K562 (cell line): ENCODE measurements at regions not wholly inside any gene's neighbourhood (a gene's known extent, or its start where the extent isn't known, plus 50 kb on each side); places are given as distances from the start of the nearest gene placed in this dataset.

Experiments used
- ATAC-seq: fragments of 200-7000 bp; cut with Tn5 transposase; 3 replicates; pipeline ENCODE4 v1.9.1; 2020; ENCODE audit warnings: moderate library complexity
- BruUV-seq: library from RNA; stranded (reverse); fragments of 400-500 nt; replicated peaks from 2 replicates; lab custom pipeline; 2021; lab: Mats Ljungman, UMichigan
- CTCF ChIA-PET: fragments of 300-600 bp; formaldehyde crosslinking; extraction: SDS; loops from one replicate; lab custom pipeline; 2021; ENCODE audit warnings: low intra/inter-chr PET ratio; lab: Yijun Ruan, JAX
- POLR2A ChIA-PET: fragments of 300-600, 350-650 bp; sonication (Branson Sonifier 250); formaldehyde crosslinking; extraction: SDS; loops from one replicate; lab custom pipeline; 2021; ENCODE audit warnings: antibody characterized with exemption, inconsistent platforms; lab: Yijun Ruan, JAX
- DNase-seq, 4 experiments: peaks; one replicate each; pipeline versions ENCODE4 v3.0.0 to v3.0.0-alpha.2; 2011 to 2018; ENCODE audit warnings: low spot score in 3 of 4, mixed read lengths in 3 of 4; ENCODE audit errors: extremely low read depth in 1 of 4
- FAIRE-seq: peaks from 2 replicates; lab custom pipeline; 2011; peaks lifted over from hg19 to GRCh38; lab: Jason Lieb, UNC
- H2AFZ ChIP-seq: 2 replicates; pipeline ENCODE4 v1.6.0; 2011; ENCODE audit warnings: low read depth, low read length, control low read depth, inconsistent platforms
- H3K27ac ChIP-seq: fragments of 200-600 bp; 3 replicates; pipeline ENCODE4 v1.8.0; 2011; ENCODE audit warnings: low read depth, mild to moderate bottlenecking, control low read depth, inconsistent platforms, low read length, moderate library complexity, mixed read lengths; ENCODE audit errors: extremely low read depth
- H3K27me3 ChIP-seq, 2 experiments: fragments of 300-600 bp in 1 of 2; 2 replicates in 1 of 2; 3 replicates in 1 of 2; pipeline versions ENCODE4 v1.6.0 to v1.8.0; 2011; ENCODE audit warnings: inconsistent platforms in 2 of 2, low read length in 2 of 2, mild to moderate bottlenecking in 1 of 2, mixed read lengths in 1 of 2, moderate library complexity in 1 of 2; ENCODE audit not compliant: control insufficient read depth in 2 of 2, insufficient read depth in 2 of 2
- H3K36me3 ChIP-seq: fragments of 300-600 bp; 3 replicates; pipeline ENCODE4 v1.8.0; 2011; ENCODE audit warnings: mild to moderate bottlenecking, low read length, inconsistent platforms; ENCODE audit not compliant: control insufficient read depth, insufficient read depth
- H3K4me1 ChIP-seq, 2 experiments: fragments of 200-600 bp in 1 of 2; replicated peaks in 1 of 2; 2 replicates in 1 of 2; 3 replicates in 1 of 2; pipeline versions ENCODE4 v1.5.1 to v1.8.0; 2011; ENCODE audit warnings: inconsistent platforms in 2 of 2, low read length in 2 of 2, mild to moderate bottlenecking in 1 of 2, mixed read lengths in 1 of 2, moderate library complexity in 1 of 2; ENCODE audit not compliant: control insufficient read depth in 2 of 2, insufficient read depth in 2 of 2
- H3K4me2 ChIP-seq: 2 replicates; pipeline ENCODE4 v1.6.1; 2011; ENCODE audit warnings: low read length, control low read depth, inconsistent platforms, mixed read lengths; ENCODE audit not compliant: insufficient read depth
- H3K4me3 ChIP-seq: fragments of 200-600 bp; sonication (generic), shearing (Covaris generic); 2 replicates; pipeline ENCODE4 v1.5.1; 2016; ENCODE audit warnings: control low read depth, inconsistent platforms
- H3K79me2 ChIP-seq: fragments of 200-600 bp; 3 replicates; pipeline ENCODE4 v1.8.0; 2011; ENCODE audit warnings: low read length, inconsistent platforms; ENCODE audit not compliant: control insufficient read depth, insufficient read depth
- H3K9ac ChIP-seq, 2 experiments: 2 replicates each; pipeline versions ENCODE4 v1.6.0 to v1.6.1; 2011; ENCODE audit warnings: low read depth in 2 of 2, low read length in 2 of 2, control low read depth in 1 of 2, inconsistent platforms in 1 of 2, mild to moderate bottlenecking in 1 of 2, mixed read lengths in 1 of 2; ENCODE audit not compliant: insufficient read depth in 1 of 2
- H3K9me1 ChIP-seq: one replicate; pipeline ENCODE4 v1.6.0; 2011; ENCODE audit warnings: inconsistent platforms, mild to moderate bottlenecking, low read length, moderate library complexity; ENCODE audit not compliant: control insufficient read depth, insufficient read depth
- H3K9me3 ChIP-seq: replicated peaks from 2 replicates; pipeline ENCODE4 v1.5.1; 2011; ENCODE audit warnings: low read depth, low read length, inconsistent platforms; ENCODE audit not compliant: control insufficient read depth, insufficient read depth
- H4K20me1 ChIP-seq: replicated peaks from 2 replicates; pipeline ENCODE4 v1.6.1; 2011; ENCODE audit warnings: low read length, inconsistent platforms, mixed read lengths; ENCODE audit not compliant: control insufficient read depth, insufficient read depth
- BRCA1 ChIP-seq, 2 experiments: fragments of 450-650 bp in 1 of 2; sonication (generic) in 1 of 2; formaldehyde crosslinking in 1 of 2; IDR thresholded peaks; 2 replicates each; pipeline versions ENCODE4 v1.5.0 to v1.6.1; 2017 to 2020; ENCODE audit warnings: mild to moderate bottlenecking in 1 of 2, missing genetic modification reagents in 1 of 2
- CBX8 ChIP-seq: fragments of 200-600 bp; sonication (generic); IDR thresholded peaks from 2 replicates; pipeline ENCODE4 v1.6.1; 2012; ENCODE audit warnings: borderline replicate concordance, mixed run types, low read depth, mild to moderate bottlenecking, moderate library complexity, mixed read lengths, low read length, control low read depth, inconsistent platforms; ENCODE audit not compliant: poor library complexity, severe bottlenecking; ENCODE audit errors: extremely low read depth
- CEBPB ChIP-seq: fragments of 450-650 bp; IDR thresholded peaks from 2 replicates; pipeline ENCODE4 v1.6.1; 2016; ENCODE audit warnings: missing genetic modification characterization, missing compliant biosample characterization
- CEBPZ ChIP-seq: fragments of 150-350 bp; IDR thresholded peaks from 2 replicates; pipeline ENCODE4 v1.6.1; 2014; ENCODE audit warnings: low read depth, mild to moderate bottlenecking, low read length, borderline replicate concordance
- ELK3 ChIP-seq: fragments of 450-650 bp; formaldehyde crosslinking; IDR thresholded peaks from 2 replicates; pipeline ENCODE4 v1.4.0; 2020; ENCODE audit warnings: mild to moderate bottlenecking
- EP300 ChIP-seq: IDR thresholded peaks from 2 replicates; pipeline ENCODE4 v1.6.1; 2012; ENCODE audit warnings: low read length, improper control_type of control experiment
- EWSR1 ChIP-seq: fragments of 450-650 bp; IDR thresholded peaks from 2 replicates; pipeline ENCODE4 v1.6.1; 2018; ENCODE audit warnings: borderline replicate concordance, mild to moderate bottlenecking, low read depth, moderate library complexity; ENCODE audit not compliant: partially characterized antibody
- GATAD2B ChIP-seq: fragments of 450-650 bp; IDR thresholded peaks from 2 replicates; pipeline ENCODE4 v1.6.1; 2017; ENCODE audit warnings: mild to moderate bottlenecking, borderline replicate concordance
- MECOM ChIP-seq: fragments of 250-450 bp; sonication (Bioruptor Pico); IDR thresholded peaks from 2 replicates; pipeline ENCODE4 v1.8.0; 2022; ENCODE audit warnings: inconsistent platforms
- PCBP1 ChIP-seq: fragments of 200-400 bp; formaldehyde crosslinking; IDR thresholded peaks from 2 replicates; pipeline ENCODE4 v1.6.1; 2018; ENCODE audit warnings: mild to moderate bottlenecking, low read depth, low read length; ENCODE audit not compliant: poor library complexity, severe bottlenecking
- PHB ChIP-seq: fragments of 250-450 bp; sonication (Bioruptor Pico); IDR thresholded peaks from 2 replicates; pipeline ENCODE4 v1.5.0; 2021
- RBM17 ChIP-seq: fragments of 200-400 bp; formaldehyde crosslinking; IDR thresholded peaks from 2 replicates; pipeline ENCODE4 v1.6.1; 2017; ENCODE audit warnings: low read depth, mild to moderate bottlenecking, low read length, borderline replicate concordance
- TFAM ChIP-seq: fragments of 250-450 bp; sonication (Bioruptor Pico); conservative IDR thresholded peaks from 2 replicates; pipeline ENCODE4 v1.5.0; 2021; ENCODE audit warnings: mild to moderate bottlenecking, moderate library complexity
- ZC3H4 ChIP-seq: sonication (generic); formaldehyde crosslinking; IDR thresholded peaks from 2 replicates; pipeline ENCODE4 v1.9.0; 2021; ENCODE audit warnings: missing genetic modification reagents, borderline replicate concordance
- ZNF146 ChIP-seq: IDR thresholded peaks from one replicate; pipeline ENCODE4 v1.6.1; 2018; ENCODE audit warnings: missing compliant biosample characterization; ENCODE audit not compliant: unreplicated experiment
- ZNF785 ChIP-seq: fragments of 250-450 bp; sonication (Bioruptor Pico); IDR thresholded peaks from 2 replicates; pipeline ENCODE4 v1.4.0; 2020; ENCODE audit warnings: mild to moderate bottlenecking
- WGBS: fragments of 100-300 bp; shearing (Covaris generic); methylation state at CpG from one replicate; pipeline ENCODE4 v1.1.6; 2016; ENCODE audit warnings: low coverage, mixed read lengths; ENCODE audit not compliant: insufficient coverage; ENCODE audit errors: missing lambda C conversion rate; 5-methylcytosine and 5-hydroxymethylcytosine counted together
- in situ Hi-C: fragments of 300-500 bp; cut with MboI; formaldehyde crosslinking; loops from 4 replicates; pipeline ENCODE4 v1.15.0; 2018; ENCODE audit warnings: inconsistent platforms, mixed read lengths
- intact Hi-C: fragments of 100-400 bp; cut with micrococcal nuclease; formaldehyde crosslinking; loops from 2 replicates; pipeline ENCODE4 v1.14.2; 2022

- no peak for DNase-seq
- H2AFZ ChIP-seq: no peak overlapping the region
- no peak overlapping the region for H3K9ac ChIP-seq
- H3K36me3 ChIP-seq: no peaks in the 10 kb centered on the region
- H3K79me2 ChIP-seq: no peaks in the 10 kb centered on the region
- ATAC-seq: no peak
- H3K9me1 ChIP-seq: no peaks in the 10 kb centered on the region
- no peak overlapping the region for H3K4me3 ChIP-seq
- H3K27ac ChIP-seq: no peak overlapping the region
- no peaks in the 10 kb centered on the region for H3K27me3 ChIP-seq
- H3K9me3 ChIP-seq: no peaks in the 10 kb centered on the region
- TF ChIP-seq PCBP1 (no peak), ZNF146 (no peak), GATAD2B (no peak), CEBPZ (no peak), ZC3H4 (CRISPR knock-in tag) (no peak), CBX8 (no peak), MECOM (CRISPR knock-in tag) (no peak), PHB (CRISPR knock-in tag) (no peak), TFAM (CRISPR knock-in tag) (no peak), EP300 (no peak), ELK3 (no peak), EWSR1 (no peak), BRCA1 (IDR thresholded peaks at IDR 0.05) (no peak), BRCA1 (CRISPR knock-in tag; IDR thresholded peaks at IDR 0.05) (no peak), CEBPB (tag) (no peak), RBM17 (no peak), ZNF785 (CRISPR knock-in tag) (no peak)
- TF ChIP-seq, all 486 proteins: peak for 0
- ChIA-PET POLR2A (interaction anchor here (0.7 kb wide), 1 partner anchor 276 kb away, joined by 3 read pairs; no protein-coding TSS in a partner anchor), CTCF (no interaction called here)
- FAIRE-seq: no peak
- H4K20me1 ChIP-seq: no peaks in the 10 kb centered on the region
- WGBS: 0% methylated on average over 2 of the region's 2 CpGs
- in situ Hi-C loops (no loop called here), intact Hi-C loops (no loop called here)
- no peak overlapping the region for H3K4me2 ChIP-seq
- H3K4me1 ChIP-seq: no peaks in the 10 kb centered on the region
- BruUV-seq: no TSS peak
Observed at GRCh38 chr12:4002601-4003000, 129.4 kb upstream of the PARP11 start.
